Esophagus muscularis mucosa (tissue), 4 donors: ENCODE measurements at regions not wholly inside any gene's neighbourhood (a gene's known extent, or its start where the extent isn't known, plus 50 kb on each side); places are given as distances from the start of the nearest gene placed in this dataset.

Experiments used
- EP300 ChIP-seq: sonication (generic); formaldehyde crosslinking; IDR thresholded peaks from one replicate; pipeline ENCODE4 v1.6.1; 2017; ENCODE audit warnings: antibody characterized with exemption
- POLR2A ChIP-seq: fragments of 450-650 bp; IDR thresholded peaks from one replicate; pipeline ENCODE4 v1.6.1; 2017; ENCODE audit warnings: antibody characterized with exemption, moderate library complexity, mild to moderate bottlenecking, low read depth
- POLR2AphosphoS5 ChIP-seq, 2 donors: sonication (generic); formaldehyde crosslinking; IDR thresholded peaks; one replicate each; pipeline ENCODE4 v1.6.1; 2017; ENCODE audit warnings: antibody characterized with exemption in 2 of 2
- TF ChIP-seq, protein P1 (sequence below), 3 experiments: fragments of 200-600 bp in 2 of 3; fragments of 450-650 bp in 1 of 3; sonication (generic) in 2 of 3; IDR thresholded peaks; one replicate each; pipeline ENCODE4 v1.5.1; 2017 to 2019; ENCODE audit warnings: antibody characterized with exemption in 3 of 3, mild to moderate bottlenecking in 2 of 3, moderate library complexity in 1 of 3

DNA sequence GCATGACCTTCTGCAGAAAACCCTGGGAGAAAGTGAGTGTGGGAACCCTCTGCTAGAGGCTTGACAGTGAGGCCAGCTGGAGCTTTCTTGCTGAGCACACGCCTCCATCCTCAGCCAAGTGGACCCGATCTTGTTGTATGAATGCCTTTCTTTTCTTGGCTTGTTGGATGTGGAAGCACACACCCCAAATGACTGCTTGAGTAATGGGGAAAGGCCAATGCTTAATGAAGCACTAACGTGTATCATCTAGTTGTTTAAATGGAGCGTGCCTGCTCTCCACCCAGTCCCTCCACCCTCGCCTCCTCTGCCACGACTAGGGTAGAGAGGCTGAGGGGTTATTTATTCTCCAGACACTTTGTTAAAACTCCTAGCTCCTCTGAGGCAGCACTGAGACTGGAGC is 54.3 kb upstream of the IKBKE start:
- TF ChIP-seq POLR2AphosphoS5 (IDR thresholded peaks at IDR 0.05): no peak
- TF ChIP-seq POLR2A: no peak
- TF ChIP-seq, protein P1, sequence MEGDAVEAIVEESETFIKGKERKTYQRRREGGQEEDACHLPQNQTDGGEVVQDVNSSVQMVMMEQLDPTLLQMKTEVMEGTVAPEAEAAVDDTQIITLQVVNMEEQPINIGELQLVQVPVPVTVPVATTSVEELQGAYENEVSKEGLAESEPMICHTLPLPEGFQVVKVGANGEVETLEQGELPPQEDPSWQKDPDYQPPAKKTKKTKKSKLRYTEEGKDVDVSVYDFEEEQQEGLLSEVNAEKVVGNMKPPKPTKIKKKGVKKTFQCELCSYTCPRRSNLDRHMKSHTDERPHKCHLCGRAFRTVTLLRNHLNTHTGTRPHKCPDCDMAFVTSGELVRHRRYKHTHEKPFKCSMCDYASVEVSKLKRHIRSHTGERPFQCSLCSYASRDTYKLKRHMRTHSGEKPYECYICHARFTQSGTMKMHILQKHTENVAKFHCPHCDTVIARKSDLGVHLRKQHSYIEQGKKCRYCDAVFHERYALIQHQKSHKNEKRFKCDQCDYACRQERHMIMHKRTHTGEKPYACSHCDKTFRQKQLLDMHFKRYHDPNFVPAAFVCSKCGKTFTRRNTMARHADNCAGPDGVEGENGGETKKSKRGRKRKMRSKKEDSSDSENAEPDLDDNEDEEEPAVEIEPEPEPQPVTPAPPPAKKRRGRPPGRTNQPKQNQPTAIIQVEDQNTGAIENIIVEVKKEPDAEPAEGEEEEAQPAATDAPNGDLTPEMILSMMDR (IDR thresholded peaks at IDR 0.05): no peak
- TF ChIP-seq EP300: no peak
